ENCODE measurements at regions not wholly inside any gene's neighbourhood (a gene's known extent, or its start where the extent isn't known, plus 50 kb on each side); places are given as distances from the start of the nearest gene placed in this dataset.
"Not testable (repeated sequence)": the region's sequence is repeated elsewhere in the genome, so short reads cannot be mapped to it uniquely, and the experiment has no call there.

DNA sequence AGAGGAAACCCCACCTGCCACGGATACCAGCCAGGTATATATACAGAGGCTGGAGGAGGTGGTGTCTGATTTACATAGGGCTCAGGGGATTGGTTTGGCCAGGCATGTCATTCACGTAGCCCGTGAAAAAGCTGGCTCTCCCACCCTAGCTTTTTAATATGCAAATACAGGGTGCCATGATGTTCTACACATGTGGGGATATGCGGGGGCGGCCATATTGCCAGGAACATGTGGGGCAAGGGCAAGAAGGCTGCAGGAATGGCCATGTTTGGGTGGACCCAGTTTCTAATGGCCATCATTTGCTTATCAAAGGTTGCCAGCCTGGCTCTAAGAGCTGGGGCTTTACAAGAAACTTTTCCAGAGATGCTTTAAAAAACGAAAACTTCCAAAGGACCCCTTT, 131.5 kb upstream of the KIF5B start:
- no peaks in the 10 kb centered on the region for H3K9me3 ChIP-seq (ENCODE audit: control insufficient read depth, insufficient read depth, low read depth, low read length)
- H2AFZ ChIP-seq (ENCODE audit: low read length), result no peak overlapping the region
- no peak overlapping the region for H3K9ac ChIP-seq (ENCODE audit: insufficient read depth, low read length)
- no peaks in the 10 kb centered on the region for H3K79me2 ChIP-seq (ENCODE audit: control insufficient read depth, insufficient read depth, low read length)
- no peak overlapping the region for H3K4me3 ChIP-seq (replicated peaks in 1 of 4; ENCODE audit: control extremely low read depth in 1 of 4, insufficient read depth in 1 of 4, low read depth in 3 of 4, low read length in 4 of 4)
- no peaks in the 10 kb centered on the region for H3K27me3 ChIP-seq (ENCODE audit: control insufficient read depth, insufficient read depth, low read length)
- no peaks in the 10 kb centered on the region for H4K20me1 ChIP-seq (ENCODE audit: control insufficient read depth, extremely low read depth, insufficient read depth, low read length)
- H3K27ac ChIP-seq (ENCODE audit: insufficient read depth, low read length), result no peak overlapping the region
- no peak for TF ChIP-seq EZH2 (IDR thresholded peaks at IDR 0.05; ENCODE audit: low read length, missing control alignments)
- TF ChIP-seq, protein P1, sequence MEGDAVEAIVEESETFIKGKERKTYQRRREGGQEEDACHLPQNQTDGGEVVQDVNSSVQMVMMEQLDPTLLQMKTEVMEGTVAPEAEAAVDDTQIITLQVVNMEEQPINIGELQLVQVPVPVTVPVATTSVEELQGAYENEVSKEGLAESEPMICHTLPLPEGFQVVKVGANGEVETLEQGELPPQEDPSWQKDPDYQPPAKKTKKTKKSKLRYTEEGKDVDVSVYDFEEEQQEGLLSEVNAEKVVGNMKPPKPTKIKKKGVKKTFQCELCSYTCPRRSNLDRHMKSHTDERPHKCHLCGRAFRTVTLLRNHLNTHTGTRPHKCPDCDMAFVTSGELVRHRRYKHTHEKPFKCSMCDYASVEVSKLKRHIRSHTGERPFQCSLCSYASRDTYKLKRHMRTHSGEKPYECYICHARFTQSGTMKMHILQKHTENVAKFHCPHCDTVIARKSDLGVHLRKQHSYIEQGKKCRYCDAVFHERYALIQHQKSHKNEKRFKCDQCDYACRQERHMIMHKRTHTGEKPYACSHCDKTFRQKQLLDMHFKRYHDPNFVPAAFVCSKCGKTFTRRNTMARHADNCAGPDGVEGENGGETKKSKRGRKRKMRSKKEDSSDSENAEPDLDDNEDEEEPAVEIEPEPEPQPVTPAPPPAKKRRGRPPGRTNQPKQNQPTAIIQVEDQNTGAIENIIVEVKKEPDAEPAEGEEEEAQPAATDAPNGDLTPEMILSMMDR (conservative IDR thresholded peaks at IDR 0.05 in 1 of 2, IDR thresholded peaks at IDR 0.05 in 1 of 2; ENCODE audit: low read depth in 1 of 2, low read length in 2 of 2), result no peak
- no peaks in the 10 kb centered on the region for H3K36me3 ChIP-seq (ENCODE audit: control insufficient read depth, insufficient read depth, low read length)
- DNase-seq (ENCODE audit: low read depth in 2 of 2), result no peak
- H3K4me2 ChIP-seq (ENCODE audit: extremely low read depth, insufficient read depth, low read length), result no peak overlapping the region
- H3K4me1 ChIP-seq (ENCODE audit: control insufficient read depth, extremely low read depth, insufficient read depth, low read length), result no peaks in the 10 kb centered on the region

DNA sequence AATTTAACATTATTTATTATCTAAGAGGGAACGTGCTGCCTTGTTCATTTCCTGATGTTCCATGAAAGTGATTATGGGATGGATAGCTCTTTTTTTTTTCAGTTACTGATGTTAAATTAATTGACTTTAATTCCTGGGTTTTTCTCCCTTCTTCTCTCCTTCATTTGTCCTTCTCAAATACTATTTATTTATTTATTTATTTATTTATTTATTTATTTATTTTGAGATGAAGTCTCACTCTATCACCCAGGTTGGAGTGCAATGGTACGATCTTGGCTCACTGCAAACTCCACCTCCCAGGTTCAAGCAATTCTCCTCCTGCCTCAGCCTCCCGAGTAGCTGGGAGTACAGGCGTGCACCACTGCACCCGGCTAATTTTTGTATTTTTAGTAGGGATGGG, 127.4 kb upstream of the KIF5B start:
- DNase-seq (ENCODE audit: low read depth in 2 of 2); H3K27ac ChIP-seq (ENCODE audit: insufficient read depth, low read length); H3K9me3 ChIP-seq (ENCODE audit: control insufficient read depth, insufficient read depth, low read depth, low read length); H3K4me1 ChIP-seq (ENCODE audit: control insufficient read depth, extremely low read depth, insufficient read depth, low read length); H3K36me3 ChIP-seq (ENCODE audit: control insufficient read depth, insufficient read depth, low read length); H2AFZ ChIP-seq (ENCODE audit: low read length); H3K9ac ChIP-seq (ENCODE audit: insufficient read depth, low read length); H3K4me2 ChIP-seq (ENCODE audit: extremely low read depth, insufficient read depth, low read length); H3K27me3 ChIP-seq (ENCODE audit: control insufficient read depth, insufficient read depth, low read length); H3K79me2 ChIP-seq (ENCODE audit: control insufficient read depth, insufficient read depth, low read length); H4K20me1 ChIP-seq (ENCODE audit: control insufficient read depth, extremely low read depth, insufficient read depth, low read length); H3K4me3 ChIP-seq (replicated peaks in 1 of 4; ENCODE audit: control extremely low read depth in 1 of 4, insufficient read depth in 1 of 4, low read depth in 3 of 4, low read length in 4 of 4): not testable (repeated sequence)

DNA sequence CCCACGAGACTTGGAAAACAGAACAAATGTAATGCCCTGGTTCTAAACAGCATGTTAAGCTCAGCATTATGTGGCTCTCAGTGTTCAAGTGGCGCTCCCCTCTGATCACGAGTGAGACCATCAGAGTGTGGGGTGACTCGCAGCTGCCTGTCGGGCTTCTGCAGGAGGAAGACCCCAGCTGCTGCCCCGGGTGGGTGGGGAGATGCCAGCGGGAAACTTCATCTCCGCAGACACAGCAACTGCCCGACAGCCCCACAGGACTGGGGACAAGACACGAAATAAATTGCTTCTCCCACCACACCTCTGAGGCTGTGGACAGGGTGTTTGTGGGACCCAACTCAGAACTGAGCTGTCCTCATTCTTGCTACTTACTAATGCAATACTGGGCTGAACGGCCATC, 126.3 kb upstream of the KIF5B start:
- no peak overlapping the region for H2AFZ ChIP-seq (ENCODE audit: low read length)
- no peak overlapping the region for H3K27ac ChIP-seq (ENCODE audit: insufficient read depth, low read length)
- TF ChIP-seq, protein P1 (conservative IDR thresholded peaks at IDR 0.05 in 1 of 2, IDR thresholded peaks at IDR 0.05 in 1 of 2; ENCODE audit: low read depth in 1 of 2, low read length in 2 of 2), result no peak
- no peak for TF ChIP-seq EZH2 (IDR thresholded peaks at IDR 0.05; ENCODE audit: low read length, missing control alignments)
- H3K4me3 ChIP-seq (replicated peaks in 1 of 4; ENCODE audit: control extremely low read depth in 1 of 4, insufficient read depth in 1 of 4, low read depth in 3 of 4, low read length in 4 of 4), result no peak overlapping the region
- H3K27me3 ChIP-seq (ENCODE audit: control insufficient read depth, insufficient read depth, low read length), result no peaks in the 10 kb centered on the region
- no peak overlapping the region for H3K9ac ChIP-seq (ENCODE audit: insufficient read depth, low read length)
- H3K4me1 ChIP-seq (ENCODE audit: control insufficient read depth, extremely low read depth, insufficient read depth, low read length), result no peaks in the 10 kb centered on the region
- no peak overlapping the region for H3K4me2 ChIP-seq (ENCODE audit: extremely low read depth, insufficient read depth, low read length)
- no peaks in the 10 kb centered on the region for H4K20me1 ChIP-seq (ENCODE audit: control insufficient read depth, extremely low read depth, insufficient read depth, low read length)
- DNase-seq (ENCODE audit: low read depth in 2 of 2), result no peak
- H3K9me3 ChIP-seq (ENCODE audit: control insufficient read depth, insufficient read depth, low read depth, low read length), result no peaks in the 10 kb centered on the region
- no peaks in the 10 kb centered on the region for H3K36me3 ChIP-seq (ENCODE audit: control insufficient read depth, insufficient read depth, low read length)
- H3K79me2 ChIP-seq (ENCODE audit: control insufficient read depth, insufficient read depth, low read length), result no peaks in the 10 kb centered on the region
